ENCODE measurements at regions not wholly inside any gene's neighbourhood (a gene's known extent, or its start where the extent isn't known, plus 50 kb on each side); places are given as distances from the start of the nearest gene placed in this dataset.
"Not testable (repeated sequence)": the region's sequence is repeated elsewhere in the genome, so short reads cannot be mapped to it uniquely, and the experiment has no call there.

DNA sequence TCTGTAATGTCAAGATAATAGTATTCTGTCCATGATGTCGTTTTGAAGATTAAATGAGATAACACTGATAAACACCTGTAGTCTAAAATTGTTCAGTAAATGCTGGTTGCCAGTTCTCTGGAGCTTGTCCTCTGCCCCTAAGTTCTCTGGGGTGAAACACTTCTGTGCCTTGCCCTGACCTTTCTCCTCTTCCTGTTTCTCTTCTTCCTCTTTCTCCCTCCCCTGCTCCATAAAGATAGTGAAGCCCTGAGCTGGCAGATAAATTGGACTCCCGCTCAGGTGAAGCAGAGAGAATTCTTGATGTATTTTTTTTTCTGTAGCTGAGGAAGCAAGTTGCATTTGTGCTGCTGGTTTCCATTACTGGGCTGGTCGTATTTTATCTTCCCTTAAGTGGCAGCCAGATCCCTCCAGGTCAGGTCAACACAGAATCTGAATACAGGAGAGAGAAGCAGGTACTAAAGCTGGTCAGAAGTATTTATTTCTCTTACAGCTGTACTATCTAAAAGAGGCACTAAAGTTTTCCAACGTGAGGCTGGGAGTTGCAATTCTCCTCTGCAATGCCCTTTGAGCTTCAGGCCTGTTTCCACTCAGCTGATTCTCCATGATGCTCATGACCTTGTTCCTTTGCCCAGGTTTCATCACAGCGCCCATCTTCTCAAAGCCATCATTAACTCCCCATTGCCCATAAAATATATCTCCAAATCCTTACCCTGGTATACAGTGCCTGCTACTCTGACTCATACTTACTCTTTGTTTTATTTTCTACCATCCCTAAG lies 319.3 kb upstream of the CFAP20DC start:
- H3K27ac ChIP-seq: no peak overlapping the region
- no peak for TF ChIP-seq POLR2A (IDR thresholded peaks at IDR 0.05)
- TF ChIP-seq CTCF (IDR thresholded peaks at IDR 0.05 in 4 of 5, conservative IDR thresholded peaks at IDR 0.05 in 1 of 5): no peak
- H3K4me1 ChIP-seq: no peaks in the 10 kb centered on the region
- DNase-seq (no peak), ATAC-seq (no peak)
- H3K9me3 ChIP-seq: no peaks in the 10 kb centered on the region
- in situ Hi-C loops (cut with MboI; ENCODE audit: low sequenced_read_pairs in 4 of 4): no loop called here
- H3K27me3 ChIP-seq: no peaks in the 10 kb centered on the region
- no peaks in the 10 kb centered on the region for H3K36me3 ChIP-seq
- intact Hi-C loops (cut with DNase I; ENCODE audit: low total_unique reads): no loop called here
- H3K4me3 ChIP-seq: no peak overlapping the region

DNA sequence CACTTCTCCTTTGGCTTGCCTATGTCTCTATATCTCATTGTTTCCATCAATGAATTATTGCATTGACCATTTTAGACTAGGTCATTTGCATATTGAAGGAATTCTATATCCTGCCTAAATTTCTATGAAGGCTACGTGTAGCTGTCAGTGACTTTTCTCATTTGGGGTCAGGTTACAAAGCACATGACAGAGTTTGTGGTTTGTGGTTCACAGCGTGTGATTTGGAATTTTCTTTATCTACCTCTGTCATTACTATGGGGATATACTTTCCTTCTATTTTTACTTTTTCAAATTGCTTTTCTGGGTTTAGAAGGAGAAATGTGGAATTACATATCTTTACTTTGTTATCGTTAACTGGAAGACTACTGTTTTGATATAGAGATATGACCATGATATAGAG lies 317.3 kb upstream of the CFAP20DC start:
- Histone ChIP-seq H3K4me1 (no peaks in the 10 kb centered on the region), H3K27ac (no peak overlapping the region), H3K27me3 (no peaks in the 10 kb centered on the region), H3K9me3 (no peaks in the 10 kb centered on the region), H3K36me3 (no peaks in the 10 kb centered on the region), H3K4me3 (no peak overlapping the region)
- no peak for DNase-seq
- ATAC-seq: no peak
- intact Hi-C loops (cut with DNase I; ENCODE audit: low total_unique reads) (no loop called here), in situ Hi-C loops (cut with MboI; ENCODE audit: low sequenced_read_pairs in 4 of 4) (no loop called here)
- no peak for TF ChIP-seq POLR2A (IDR thresholded peaks at IDR 0.05)
- TF ChIP-seq CTCF (IDR thresholded peaks at IDR 0.05 in 4 of 5, conservative IDR thresholded peaks at IDR 0.05 in 1 of 5): no peak

GRCh38 chr3:59366218-59366617 lies 316.4 kb upstream of the CFAP20DC start:
- TF ChIP-seq POLR2A (IDR thresholded peaks at IDR 0.05): no peak
- no peak for TF ChIP-seq CTCF (IDR thresholded peaks at IDR 0.05 in 4 of 5, conservative IDR thresholded peaks at IDR 0.05 in 1 of 5)
- H3K36me3 ChIP-seq: no peaks in the 10 kb centered on the region
- in situ Hi-C loops (cut with MboI; ENCODE audit: low sequenced_read_pairs in 4 of 4) (no loop called here), intact Hi-C loops (cut with DNase I; ENCODE audit: low total_unique reads) (no loop called here)
- H3K4me1 ChIP-seq: no peaks in the 10 kb centered on the region
- H3K9me3 ChIP-seq: no peaks in the 10 kb centered on the region
- no peak overlapping the region for H3K4me3 ChIP-seq
- no peak for ATAC-seq
- no peak for DNase-seq
- H3K27me3 ChIP-seq: no peaks in the 10 kb centered on the region
- H3K27ac ChIP-seq: no peak overlapping the region

GRCh38 chr3:59364496-59364895 lies 314.7 kb upstream of the CFAP20DC start:
- in situ Hi-C loops (cut with MboI; ENCODE audit: low sequenced_read_pairs in 4 of 4) (no loop called here), intact Hi-C loops (cut with DNase I; ENCODE audit: low total_unique reads) (no loop called here)
- TF ChIP-seq CTCF (IDR thresholded peaks at IDR 0.05 in 4 of 5, conservative IDR thresholded peaks at IDR 0.05 in 1 of 5) (no peak), POLR2A (IDR thresholded peaks at IDR 0.05) (no peak)
- Histone ChIP-seq H3K27me3 (no peaks in the 10 kb centered on the region), H3K36me3 (no peaks in the 10 kb centered on the region), H3K4me3 (no peak overlapping the region), H3K4me1 (no peaks in the 10 kb centered on the region), H3K27ac (no peak overlapping the region), H3K9me3 (no peaks in the 10 kb centered on the region)
- no peak for ATAC-seq
- DNase-seq: no peak

DNA sequence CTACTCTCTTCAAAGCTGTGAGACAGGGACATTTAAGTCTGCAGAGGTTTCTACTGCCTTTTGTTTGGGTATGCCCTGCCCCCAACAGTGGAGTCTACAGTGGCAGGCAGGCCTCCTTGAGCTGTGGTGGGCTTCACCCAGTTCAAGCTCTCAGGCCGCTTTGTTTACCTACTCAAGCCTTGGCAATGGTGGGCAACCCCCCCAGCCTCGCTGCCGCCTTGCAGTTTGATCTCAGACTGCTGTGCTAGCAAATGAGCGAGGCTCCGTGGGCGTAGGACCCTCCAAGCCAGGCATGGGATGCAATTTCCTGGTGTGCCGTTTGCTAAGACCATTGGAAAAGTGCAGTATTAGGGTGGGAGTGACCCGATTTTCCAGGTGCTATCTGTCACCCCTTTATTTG lies 310.5 kb upstream of the CFAP20DC start:
- intact Hi-C loops (cut with DNase I; ENCODE audit: low total_unique reads); H3K9me3 ChIP-seq; H3K4me3 ChIP-seq; DNase-seq; H3K4me1 ChIP-seq; H3K27me3 ChIP-seq; H3K36me3 ChIP-seq; in situ Hi-C loops (cut with MboI; ENCODE audit: low sequenced_read_pairs in 4 of 4); ATAC-seq; H3K27ac ChIP-seq: not testable (repeated sequence)

Measured in gastrocnemius medialis (tissue), 4 donors.